ENCODE measurements at regions not wholly inside any gene's neighbourhood (a gene's known extent, or its start where the extent isn't known, plus 50 kb on each side); places are given as distances from the start of the nearest gene placed in this dataset.

- TF ChIP-seq, protein P1, sequence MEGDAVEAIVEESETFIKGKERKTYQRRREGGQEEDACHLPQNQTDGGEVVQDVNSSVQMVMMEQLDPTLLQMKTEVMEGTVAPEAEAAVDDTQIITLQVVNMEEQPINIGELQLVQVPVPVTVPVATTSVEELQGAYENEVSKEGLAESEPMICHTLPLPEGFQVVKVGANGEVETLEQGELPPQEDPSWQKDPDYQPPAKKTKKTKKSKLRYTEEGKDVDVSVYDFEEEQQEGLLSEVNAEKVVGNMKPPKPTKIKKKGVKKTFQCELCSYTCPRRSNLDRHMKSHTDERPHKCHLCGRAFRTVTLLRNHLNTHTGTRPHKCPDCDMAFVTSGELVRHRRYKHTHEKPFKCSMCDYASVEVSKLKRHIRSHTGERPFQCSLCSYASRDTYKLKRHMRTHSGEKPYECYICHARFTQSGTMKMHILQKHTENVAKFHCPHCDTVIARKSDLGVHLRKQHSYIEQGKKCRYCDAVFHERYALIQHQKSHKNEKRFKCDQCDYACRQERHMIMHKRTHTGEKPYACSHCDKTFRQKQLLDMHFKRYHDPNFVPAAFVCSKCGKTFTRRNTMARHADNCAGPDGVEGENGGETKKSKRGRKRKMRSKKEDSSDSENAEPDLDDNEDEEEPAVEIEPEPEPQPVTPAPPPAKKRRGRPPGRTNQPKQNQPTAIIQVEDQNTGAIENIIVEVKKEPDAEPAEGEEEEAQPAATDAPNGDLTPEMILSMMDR (IDR thresholded peaks at IDR 0.05; ENCODE audit: low read depth, low read length) = no peak
These were observed 285.7 kb downstream of the BTBD3 start for GRCh38 chr20:12203399-12203798.

DNA sequence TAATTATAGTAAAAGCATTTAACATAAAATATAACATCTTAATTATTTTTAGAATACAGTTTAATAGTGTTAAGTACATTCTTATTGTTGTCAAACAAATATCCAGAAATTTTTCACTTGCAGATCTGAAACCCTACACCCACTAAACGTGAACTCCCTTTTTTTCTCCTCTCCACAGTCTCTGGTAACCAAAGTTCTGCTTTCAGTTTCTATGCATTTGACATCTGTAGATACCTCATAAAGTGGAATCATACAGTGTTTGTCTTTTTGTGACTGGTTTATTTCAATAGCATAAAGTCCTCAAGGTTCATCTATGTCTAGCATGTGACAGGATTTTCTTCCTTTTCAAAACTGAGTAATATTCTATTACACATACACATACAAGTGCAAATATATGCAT lies 286.3 kb downstream of the BTBD3 start:
- no peak for DNase-seq (ENCODE audit: extremely low read depth, low read depth)
- TF ChIP-seq, protein P1 (IDR thresholded peaks at IDR 0.05; ENCODE audit: low read depth, low read length) = no peak

More at GRCh38 chr20:12203399-12203798, 285.7 kb downstream of the BTBD3 start:
- DNase-seq (ENCODE audit: extremely low read depth, low read depth) = no peak

- DNase-seq (ENCODE audit: extremely low read depth, low read depth) = no peak
- TF ChIP-seq, protein P1 (IDR thresholded peaks at IDR 0.05; ENCODE audit: low read depth, low read length) = peak; percentile 69
These were observed 290.2 kb downstream of the BTBD3 start for GRCh38 chr20:12207875-12208274.

DNA sequence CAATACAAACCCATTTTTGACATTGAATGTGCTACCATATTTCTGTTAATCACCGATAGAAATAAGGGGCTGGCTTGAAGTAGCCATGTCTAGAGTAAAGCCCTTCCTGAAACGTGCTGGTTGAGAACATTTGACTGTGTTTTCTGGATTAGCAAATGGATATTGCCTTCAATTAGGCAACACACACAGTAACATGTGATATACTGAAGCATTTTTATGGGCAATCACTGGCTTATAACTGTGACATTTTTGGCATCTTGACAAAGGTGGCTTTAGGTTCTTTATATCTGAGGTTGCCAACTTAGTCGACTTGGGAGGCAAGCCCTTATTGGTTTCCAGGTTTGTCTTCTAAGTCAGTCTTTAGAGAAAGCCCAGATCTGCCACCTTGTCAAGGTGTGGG lies 292.9 kb downstream of the BTBD3 start:
- DNase-seq (ENCODE audit: extremely low read depth, low read depth) = no peak
- TF ChIP-seq, protein P1 (IDR thresholded peaks at IDR 0.05; ENCODE audit: low read depth, low read length) = no peak

DNA sequence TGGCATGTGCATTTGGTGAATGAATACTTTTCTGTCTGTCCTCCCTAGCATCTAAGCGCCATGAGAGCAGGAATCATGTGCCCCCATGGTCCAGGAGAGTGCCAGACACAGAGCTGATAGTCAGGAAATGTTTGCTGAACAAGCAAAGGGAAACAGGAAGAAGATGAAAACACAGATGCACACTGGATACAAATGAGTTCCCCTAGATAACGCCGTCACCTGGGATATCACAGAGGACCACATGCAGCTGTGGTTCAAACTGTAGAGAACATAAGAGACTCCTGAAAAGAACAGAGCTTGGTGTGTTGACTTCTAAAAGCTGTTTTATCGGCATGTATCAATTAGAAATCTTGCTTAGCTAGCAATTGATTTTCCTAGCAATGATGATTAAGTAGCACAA lies 293.7 kb downstream of the BTBD3 start:
- TF ChIP-seq, protein P1 (IDR thresholded peaks at IDR 0.05; ENCODE audit: low read depth, low read length) = no peak
- DNase-seq (ENCODE audit: extremely low read depth, low read depth) = no peak

DNA sequence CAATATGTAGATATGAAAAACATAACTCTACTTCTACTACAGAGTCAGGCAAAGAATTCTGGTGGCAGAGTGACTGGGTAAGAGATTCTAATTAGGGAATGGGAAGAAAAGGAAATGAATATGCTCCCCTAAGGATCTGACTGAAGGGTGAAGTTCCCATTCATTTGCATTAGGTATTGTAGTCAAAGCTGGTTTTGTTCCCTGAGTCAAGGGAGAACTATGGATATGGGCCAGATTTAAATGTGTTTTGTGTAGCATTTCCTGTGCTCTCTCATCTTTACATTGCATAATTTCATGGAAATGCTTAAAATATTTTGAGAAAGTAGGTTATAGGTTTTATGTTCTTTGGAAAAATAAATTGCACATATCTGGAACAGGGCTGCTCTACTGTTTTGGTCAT lies 299.7 kb downstream of the BTBD3 start:
- TF ChIP-seq, protein P1 (IDR thresholded peaks at IDR 0.05; ENCODE audit: low read depth, low read length) = no peak
- no peak for DNase-seq (ENCODE audit: extremely low read depth, low read depth)

GRCh38 chr20:12219798-12220197 lies 302.1 kb downstream of the BTBD3 start:
- DNase-seq (ENCODE audit: extremely low read depth, low read depth) = no peak
- TF ChIP-seq, protein P1 (IDR thresholded peaks at IDR 0.05; ENCODE audit: low read depth, low read length) = no peak

Measured in AG09319 (cell line).